ENCODE measurements at regions not wholly inside any gene's neighbourhood (a gene's known extent, or its start where the extent isn't known, plus 50 kb on each side); places are given as distances from the start of the nearest gene placed in this dataset.
A peak's percentile ranks its signal among the peaks of the same experiment; 100 is the strongest.

- no peaks in the 10 kb centered on the region for H3K36me3 Mint-ChIP-seq
- DNase-seq (ENCODE audit: low spot score in 2 of 2) (no peak), ATAC-seq (no peak)
- no peak overlapping the region for H3K27ac Mint-ChIP-seq
- no peaks in the 10 kb centered on the region for H3K9me3 Mint-ChIP-seq
Measured at GRCh38 chr7:87047-87446, 105.3 kb upstream of the FAM20C start.

- Mint-ChIP-seq H3K27ac (no peak overlapping the region), H3K9me3 (no peaks in the 10 kb centered on the region), H3K36me3 (no peaks in the 10 kb centered on the region)
- no peak for DNase-seq (ENCODE audit: low spot score in 2 of 2)
- no peak for ATAC-seq
Measured at GRCh38 chr7:87671-88070, 104.7 kb upstream of the FAM20C start.

GRCh38 chr7:88095-88926 lies 104.1 kb upstream of the FAM20C start:
- ATAC-seq, result no peak
- H3K9me3 Mint-ChIP-seq, result no peaks in the 10 kb centered on the region
- DNase-seq (ENCODE audit: low spot score in 2 of 2), result no peak
- no peaks in the 10 kb centered on the region for H3K36me3 Mint-ChIP-seq
- peak overlapping the region in 1 of 2 donors; percentile 17 for H3K27ac Mint-ChIP-seq

GRCh38 chr7:88927-89231 lies 103.5 kb upstream of the FAM20C start:
- ATAC-seq (no peak), DNase-seq (ENCODE audit: low spot score in 2 of 2) (no peak)
- no peaks in the 10 kb centered on the region for H3K9me3 Mint-ChIP-seq
- H3K36me3 Mint-ChIP-seq, result no peaks in the 10 kb centered on the region
- peak overlapping the region; percentile 2 to 17 for H3K27ac Mint-ChIP-seq

- peak; percentile 18 to 85 for ATAC-seq
- Mint-ChIP-seq H3K27ac (peak overlapping the region; percentile 2 to 17), H3K36me3 (no peaks in the 10 kb centered on the region), H3K9me3 (no peaks in the 10 kb centered on the region)
- DNase-seq (ENCODE audit: low spot score in 2 of 2), result no peak
Measured at GRCh38 chr7:89232-90019, 102.9 kb upstream of the FAM20C start.

GRCh38 chr7:90111-91063 lies 102.0 kb upstream of the FAM20C start:
- DNase-seq (ENCODE audit: low spot score in 2 of 2), result no peak

GRCh38 chr7:91396-92175 lies 100.8 kb upstream of the FAM20C start:
- Mint-ChIP-seq H3K27ac (no peak overlapping the region), H3K36me3 (no peaks in the 10 kb centered on the region), H3K9me3 (no peaks in the 10 kb centered on the region)
- no peak for ATAC-seq
- DNase-seq (ENCODE audit: low spot score in 2 of 2), result no peak

More at GRCh38 chr7:90111-91063, 102.0 kb upstream of the FAM20C start:
- no peaks in the 10 kb centered on the region for H3K9me3 Mint-ChIP-seq
- peak overlapping the region in 1 of 2 donors; percentile 17 for H3K27ac Mint-ChIP-seq
- no peaks in the 10 kb centered on the region for H3K36me3 Mint-ChIP-seq
- ATAC-seq, result no peak

GRCh38 chr7:92231-92674 lies 100.1 kb upstream of the FAM20C start:
- Mint-ChIP-seq H3K36me3 (peaks cover 0 to 3% of the 10 kb centered on the region in 2 donors), H3K27ac (no peak overlapping the region)

GRCh38 chr7:92888-93672 lies 99.3 kb upstream of the FAM20C start:
- peaks cover 0 to 10% of the 10 kb centered on the region in 2 donors for H3K9me3 Mint-ChIP-seq
- no peak overlapping the region for H3K27ac Mint-ChIP-seq
- DNase-seq (ENCODE audit: low spot score in 2 of 2), result no peak
- H3K36me3 Mint-ChIP-seq, result peaks cover 0 to 9% of the 10 kb centered on the region in 2 donors
- ATAC-seq, result no peak

More at GRCh38 chr7:92231-92674, 100.1 kb upstream of the FAM20C start:
- ATAC-seq (no peak), DNase-seq (ENCODE audit: low spot score in 2 of 2) (no peak)
- peaks cover 0 to 5% of the 10 kb centered on the region in 2 donors for H3K9me3 Mint-ChIP-seq

- H3K27ac Mint-ChIP-seq, result no peak overlapping the region
Measured at GRCh38 chr7:94251-94801, 98.0 kb upstream of the FAM20C start.

GRCh38 chr7:95180-95862 lies 97.0 kb upstream of the FAM20C start:
- peaks cover 0 to 11% of the 10 kb centered on the region in 2 donors for H3K36me3 Mint-ChIP-seq
- ATAC-seq (no peak), DNase-seq (ENCODE audit: low spot score in 2 of 2) (no peak)
- H3K27ac Mint-ChIP-seq, result no peak overlapping the region
- peaks cover 0 to 19% of the 10 kb centered on the region in 2 donors for H3K9me3 Mint-ChIP-seq

More at GRCh38 chr7:94251-94801, 98.0 kb upstream of the FAM20C start:
- ATAC-seq, result no peak
- H3K36me3 Mint-ChIP-seq, result peaks cover 0 to 11% of the 10 kb centered on the region in 2 donors
- no peak for DNase-seq (ENCODE audit: low spot score in 2 of 2)
- H3K9me3 Mint-ChIP-seq, result peaks cover 0 to 13% of the 10 kb centered on the region in 2 donors

GRCh38 chr7:95863-96260 lies 96.5 kb upstream of the FAM20C start:
- no peak for ATAC-seq
- peaks cover 0 to 19% of the 10 kb centered on the region in 2 donors for H3K9me3 Mint-ChIP-seq
- no peak overlapping the region for H3K27ac Mint-ChIP-seq

GRCh38 chr7:96861-97260 lies 95.5 kb upstream of the FAM20C start:
- ATAC-seq (no peak), DNase-seq (ENCODE audit: low spot score in 2 of 2) (no peak)
- Mint-ChIP-seq H3K27ac (no peak overlapping the region), H3K36me3 (peaks cover 0 to 11% of the 10 kb centered on the region in 2 donors), H3K9me3 (peaks cover 0 to 19% of the 10 kb centered on the region in 2 donors)

More at GRCh38 chr7:95863-96260, 96.5 kb upstream of the FAM20C start:
- DNase-seq (ENCODE audit: low spot score in 2 of 2), result no peak
- H3K36me3 Mint-ChIP-seq, result peaks cover 0 to 11% of the 10 kb centered on the region in 2 donors

GRCh38 chr7:97310-97841 lies 95.0 kb upstream of the FAM20C start:
- Mint-ChIP-seq H3K27ac (no peak overlapping the region), H3K9me3 (peaks cover under 1 to 19% of the 10 kb centered on the region in 2 donors), H3K36me3 (peaks cover 0 to 11% of the 10 kb centered on the region in 2 donors)
- DNase-seq (ENCODE audit: low spot score in 2 of 2) (no peak), ATAC-seq (no peak)

Data from activated naive CD4-positive, alpha-beta T cell treated with anti-CD3 and anti-CD28 coated beads, Interleukin-2, amount 50 U/mL, for 72 hours (primary cell).